ENCODE measurements at regions not wholly inside any gene's neighbourhood (a gene's known extent, or its start where the extent isn't known, plus 50 kb on each side); places are given as distances from the start of the nearest gene placed in this dataset.
"Not testable (repeated sequence)": the region's sequence is repeated elsewhere in the genome, so short reads cannot be mapped to it uniquely, and the experiment has no call there.

DNA sequence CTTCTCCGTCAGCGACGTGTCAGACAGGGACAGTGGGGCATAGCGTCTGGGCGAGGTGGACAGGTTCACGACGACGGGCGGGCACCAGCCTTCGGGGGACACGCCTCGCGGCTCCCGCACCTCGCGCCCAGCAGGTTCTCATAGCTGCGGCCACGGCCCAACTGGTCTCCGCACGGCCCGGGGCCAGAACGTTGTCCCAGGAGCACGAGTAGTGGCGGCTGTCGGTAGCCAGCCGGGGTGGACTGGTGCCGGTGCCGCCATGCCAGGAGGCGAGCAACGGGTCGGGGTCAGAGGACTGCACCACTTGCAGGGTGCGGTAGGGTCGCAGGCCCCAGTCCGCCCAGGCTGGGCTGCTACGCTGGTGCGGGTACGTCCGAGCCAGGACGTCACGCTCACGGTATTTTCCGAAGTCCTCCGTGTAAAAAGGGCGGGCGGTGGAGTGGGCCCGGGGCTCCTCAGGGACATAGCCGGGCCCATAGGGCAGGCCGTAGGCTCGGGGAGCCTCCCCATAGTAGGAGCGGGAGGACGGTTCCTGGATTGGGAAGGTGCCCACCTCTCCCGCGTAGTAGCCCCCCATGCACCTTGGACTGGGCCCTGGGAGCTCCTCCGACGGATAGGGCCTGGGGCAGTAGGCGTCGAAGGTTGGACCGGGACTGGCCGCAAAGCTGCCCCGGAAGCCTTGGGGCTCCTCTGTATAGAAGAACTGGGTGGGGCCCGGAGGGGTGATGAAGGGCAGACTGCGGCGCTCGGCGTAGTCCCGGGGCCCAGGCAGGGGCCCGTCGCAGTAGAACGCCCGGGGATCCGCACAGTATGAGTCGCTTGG is 301.2 kb downstream of the CCDC74A start:
- not testable (repeated sequence) for DNase-seq

GRCh38 chr2:131829456-131830241 is 302.0 kb downstream of the CCDC74A start:
- not testable (repeated sequence) for DNase-seq

DNA sequence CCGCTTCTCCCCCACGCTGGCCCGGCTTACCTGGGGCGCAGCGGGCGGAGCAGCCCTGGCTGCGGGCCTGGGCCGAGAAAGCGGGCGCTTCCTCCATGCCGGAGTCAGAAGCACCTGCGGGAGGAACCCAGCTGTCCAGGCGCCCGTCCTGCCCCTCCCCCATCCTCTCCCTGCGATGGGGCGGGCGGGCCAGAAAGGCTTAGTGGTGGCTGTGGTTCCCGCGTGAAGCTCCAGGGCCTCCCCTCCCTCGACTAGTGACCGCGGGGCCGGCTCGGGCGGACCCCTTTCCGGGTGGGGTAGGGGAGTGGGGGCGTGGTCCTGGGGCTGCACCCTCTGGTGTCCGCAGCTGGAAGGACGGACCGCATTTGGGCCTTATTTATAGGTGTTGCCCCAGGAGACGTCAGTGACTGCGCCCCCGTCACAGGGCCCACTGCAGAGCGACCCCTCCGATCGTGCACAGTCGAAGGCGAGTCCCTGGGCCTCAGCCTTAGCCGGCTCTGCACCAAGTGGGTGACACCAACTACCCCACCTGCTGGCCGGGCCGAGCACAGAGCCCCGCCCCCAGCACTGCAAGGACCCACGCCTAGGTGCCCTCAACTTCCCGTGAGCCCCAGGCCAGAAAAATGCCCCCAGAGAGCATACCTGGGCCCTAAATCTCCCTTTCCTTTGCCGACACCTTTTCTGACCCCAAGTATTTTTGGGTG is 302.7 kb downstream of the CCDC74A start:
- DNase-seq, result not testable (repeated sequence)

- not testable (repeated sequence) for DNase-seq
Observed at GRCh38 chr2:131830946-131831310, 303.2 kb downstream of the CCDC74A start.

DNA sequence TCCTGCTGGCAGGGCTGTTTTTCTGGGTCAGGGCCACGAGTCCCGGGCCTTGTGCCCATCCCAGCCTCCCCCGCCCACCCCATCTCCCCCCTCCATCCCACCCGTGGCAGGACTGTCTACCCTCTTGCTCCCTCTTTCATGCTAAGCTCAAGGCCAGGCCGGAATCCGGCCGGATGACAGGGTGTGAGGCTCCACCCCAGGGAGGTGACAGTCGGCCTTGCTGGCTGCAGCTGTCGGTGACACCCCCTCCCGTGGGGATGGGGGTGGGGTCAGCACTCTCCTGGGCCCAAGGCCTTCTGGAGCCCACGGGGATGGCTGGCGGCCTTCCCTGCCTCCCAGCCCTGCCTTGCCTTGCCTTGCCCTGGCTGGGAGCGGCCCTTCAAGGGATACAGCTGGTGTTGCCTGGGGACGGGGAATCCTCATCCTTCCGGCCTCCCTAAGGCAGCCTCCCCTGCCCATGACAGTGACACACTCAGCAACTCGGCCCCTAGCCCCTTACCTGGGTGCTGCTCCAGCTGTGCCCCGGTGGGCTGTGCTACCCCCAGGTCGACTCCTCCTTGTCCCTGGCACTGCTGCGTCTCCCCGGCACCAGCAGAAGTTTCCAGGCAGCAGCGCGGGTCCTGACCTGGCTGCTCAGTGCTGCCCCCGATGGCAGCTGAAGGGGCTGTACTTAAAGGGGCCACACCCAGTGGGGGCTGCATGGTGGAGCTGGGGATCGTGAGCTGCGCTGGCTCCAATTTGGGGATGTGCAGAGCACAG is 303.9 kb downstream of the CCDC74A start:
- not testable (repeated sequence) for DNase-seq

- DNase-seq, result not testable (repeated sequence)
Observed at GRCh38 chr2:131832209-131832780, 304.6 kb downstream of the CCDC74A start.

DNA sequence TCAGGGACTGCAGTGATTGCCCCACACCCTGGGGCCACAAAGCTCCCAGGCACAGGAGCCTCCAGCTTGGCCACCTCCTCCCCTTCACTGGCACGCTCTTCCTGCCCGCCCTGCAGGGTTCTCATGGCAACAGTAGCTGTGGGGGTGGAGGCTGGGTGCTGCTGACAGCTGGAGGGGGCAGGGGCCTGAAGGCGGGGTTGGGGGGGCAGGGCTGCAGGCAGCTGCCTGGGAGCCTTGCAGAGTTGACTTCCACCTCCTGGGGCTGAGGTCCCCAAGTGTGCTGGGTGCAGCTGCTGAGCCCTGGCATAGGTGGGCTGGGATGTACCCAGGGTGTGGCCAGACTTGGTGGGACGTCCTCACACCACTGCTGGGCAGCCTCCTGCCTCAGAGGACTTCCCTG is 305.2 kb downstream of the CCDC74A start:
- not testable (repeated sequence) for DNase-seq

DNA sequence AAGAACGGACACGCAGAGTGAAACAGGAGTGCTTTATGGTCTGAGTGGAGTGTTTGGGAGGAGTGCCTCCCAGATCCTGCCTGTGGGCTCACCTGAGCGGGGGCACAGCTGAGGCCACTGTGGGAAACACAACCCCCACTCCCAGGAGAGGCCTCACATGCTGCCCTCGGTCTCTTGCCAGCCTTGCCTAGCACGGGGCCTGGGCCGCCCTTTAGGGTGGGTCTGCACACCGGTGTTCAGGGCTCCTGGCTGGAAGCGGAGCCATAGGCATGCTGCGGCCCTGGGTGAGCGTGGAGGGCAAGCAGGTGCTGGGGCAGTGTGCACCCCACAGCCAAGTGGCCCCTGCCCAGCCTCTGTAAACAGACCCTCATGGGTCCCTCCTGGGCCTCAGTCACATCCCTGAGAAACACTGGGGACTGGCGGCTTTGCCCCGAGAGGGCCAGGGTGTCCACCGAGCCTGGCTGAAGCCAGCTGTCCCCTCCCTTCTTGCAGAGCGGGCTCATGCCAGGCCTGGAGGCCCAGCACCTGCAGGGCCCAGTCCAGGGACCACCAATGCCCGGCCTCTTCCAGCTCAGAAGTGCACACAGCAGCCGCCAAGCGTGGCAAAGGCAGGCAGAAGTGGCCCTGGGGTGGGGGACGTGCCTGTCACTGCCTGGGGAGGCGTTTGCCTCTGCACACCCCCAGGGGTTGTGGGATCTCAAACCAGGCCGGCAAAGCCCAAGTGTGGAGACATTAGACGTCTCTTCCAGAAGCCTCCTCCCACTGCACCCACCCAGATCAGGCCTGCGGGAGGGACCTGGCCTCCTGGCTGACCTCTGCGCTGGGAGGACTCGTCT is 305.9 kb downstream of the CCDC74A start:
- DNase-seq, result not testable (repeated sequence)

- not testable (repeated sequence) for DNase-seq
Observed at GRCh38 chr2:131834203-131835020, 306.7 kb downstream of the CCDC74A start.

GRCh38 chr2:131835022-131835421 is 307.3 kb downstream of the CCDC74A start:
- not testable (repeated sequence) for DNase-seq

GRCh38 chr2:131835621-131836091 is 308.0 kb downstream of the CCDC74A start:
- no peak for DNase-seq

GRCh38 chr2:131836116-131836515 is 308.4 kb downstream of the CCDC74A start:
- not testable (repeated sequence) for DNase-seq

GRCh38 chr2:131844044-131844443 is 316.4 kb downstream of the CCDC74A start:
- DNase-seq, result not testable (repeated sequence)

GRCh38 chr2:131856202-131856601 is 305.6 kb downstream of the ANKRD30BL start:
- DNase-seq, result not testable (repeated sequence)

DNA sequence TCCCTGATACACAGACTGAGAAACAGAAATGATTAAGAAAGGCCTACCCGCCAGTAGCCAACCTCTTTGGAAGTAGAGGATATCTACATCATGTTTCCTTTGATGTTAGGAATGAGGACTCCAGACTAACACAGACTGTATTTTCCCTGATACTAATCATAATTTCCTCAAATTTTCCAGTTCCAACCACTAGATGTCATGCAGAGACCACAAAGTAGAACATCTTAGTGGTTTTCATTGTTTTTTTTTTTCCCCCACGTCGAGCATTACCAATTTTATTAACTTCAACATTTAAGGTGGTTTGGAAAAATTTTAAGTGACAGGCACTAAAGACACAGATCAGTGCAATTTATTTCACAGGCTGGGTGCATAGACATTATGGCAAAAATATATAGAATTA is 303.6 kb downstream of the ANKRD30BL start:
- not testable (repeated sequence) for DNase-seq
